ENCODE measurements at regions not wholly inside any gene's neighbourhood (a gene's known extent, or its start where the extent isn't known, plus 50 kb on each side); places are given as distances from the start of the nearest gene placed in this dataset.

GRCh38 chr3:64390893-64391292 is 165.6 kb upstream of the PRICKLE2 start:
- no peak overlapping the region for H3K4me3 ChIP-seq (replicated peaks in 1 of 3; ENCODE audit: insufficient read depth in 1 of 3, low read depth in 2 of 3, low read length in 3 of 3)
- H3K27me3 ChIP-seq (ENCODE audit: control insufficient read depth in 1 of 2, insufficient read depth in 2 of 2, low read length in 2 of 2): no peaks in the 10 kb centered on the region; a peak in 1 of 5 replicates
- H3K4me2 ChIP-seq (ENCODE audit: low read depth, low read length): no peak overlapping the region
- no peak overlapping the region for H2AFZ ChIP-seq (ENCODE audit: low read length)
- no peaks in the 10 kb centered on the region for H3K9me3 ChIP-seq (ENCODE audit: low read length)
- no peaks in the 10 kb centered on the region for H4K20me1 ChIP-seq (ENCODE audit: insufficient read depth, low read length)
- ChIA-PET POLR2A (no interaction called here), CTCF (ENCODE audit: low intra/inter-chr PET ratio, low total read pairs) (no interaction called here)
- DNase-seq (ENCODE audit: low spot score): no peak
- in situ Hi-C loops (cut with HindIII; ENCODE audit: extremely low pct_ligation_motif_present, low pct_unique_long_range_greater_than_20kb): no loop called here
- no peak for FAIRE-seq
- no peaks in the 10 kb centered on the region for H3K4me1 ChIP-seq (ENCODE audit: insufficient read depth, low read length)
- no peak overlapping the region for H3K9ac ChIP-seq (ENCODE audit: insufficient read depth, low read depth, low read length)
- intact Hi-C loops (cut with micrococcal nuclease; ENCODE audit: unreplicated experiment): no loop called here
- H3K36me3 ChIP-seq (replicated peaks in 1 of 2; ENCODE audit: control insufficient read depth in 1 of 2, insufficient read depth in 2 of 2, low read length in 2 of 2): no peaks in the 10 kb centered on the region
- TF ChIP-seq KLF11 (CRISPR knock-in tag; IDR thresholded peaks at IDR 0.05): no peak
- ATAC-seq: no peak
- H3K79me2 ChIP-seq (ENCODE audit: insufficient read depth, low read length): no peaks in the 10 kb centered on the region
- no TSS peak for BruUV-seq (replicated peaks)
- H3K27ac ChIP-seq (ENCODE audit: extremely low read length, insufficient read depth, low read length): no peak overlapping the region

DNA sequence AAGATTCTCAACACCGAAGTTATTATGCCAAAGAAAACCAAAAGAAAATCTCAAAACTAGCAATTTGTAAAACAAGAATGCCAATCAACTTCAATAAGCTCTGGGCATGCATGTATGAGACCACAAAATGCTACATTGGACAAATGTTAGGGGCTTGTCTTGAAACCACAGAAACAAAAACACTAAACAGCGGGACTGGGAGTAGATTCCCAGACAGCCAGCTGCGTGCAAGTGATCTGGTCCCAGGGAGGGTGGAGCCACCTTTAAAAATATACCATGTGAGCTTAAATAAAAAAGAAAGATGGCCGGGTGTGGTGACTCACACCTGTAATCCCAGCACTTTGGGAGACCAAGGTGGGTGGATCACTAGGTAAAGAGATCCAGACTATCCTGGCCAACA is 163.6 kb upstream of the PRICKLE2 start:
- BruUV-seq (replicated peaks): no TSS peak
- no peak overlapping the region for H3K4me3 ChIP-seq (replicated peaks in 1 of 3; ENCODE audit: insufficient read depth in 1 of 3, low read depth in 2 of 3, low read length in 3 of 3)
- ATAC-seq (no peak), FAIRE-seq (no peak), DNase-seq (ENCODE audit: low spot score) (no peak)
- POLR2A ChIA-PET: no interaction called here
- H2AFZ ChIP-seq (ENCODE audit: low read length): no peak overlapping the region
- no peak overlapping the region for H3K4me2 ChIP-seq (ENCODE audit: low read depth, low read length)
- H3K79me2 ChIP-seq (ENCODE audit: insufficient read depth, low read length): no peaks in the 10 kb centered on the region
- H3K36me3 ChIP-seq (replicated peaks in 1 of 2; ENCODE audit: control insufficient read depth in 1 of 2, insufficient read depth in 2 of 2, low read length in 2 of 2): no peaks in the 10 kb centered on the region
- TF ChIP-seq CEBPG (CRISPR knock-in tag; IDR thresholded peaks at IDR 0.05) (no peak), BRF2 (CRISPR knock-in tag; IDR thresholded peaks at IDR 0.05) (no peak), KLF6 (CRISPR knock-in tag; IDR thresholded peaks at IDR 0.05) (no peak), NFIB (CRISPR knock-in tag; IDR thresholded peaks at IDR 0.05; ENCODE audit: borderline replicate concordance) (no peak), GLI4 (CRISPR knock-in tag; IDR thresholded peaks at IDR 0.05; ENCODE audit: borderline replicate concordance) (no peak), NR3C1 (CRISPR knock-in tag; IDR thresholded peaks at IDR 0.05) (no peak), MATR3 (CRISPR knock-in tag; IDR thresholded peaks at IDR 0.05) (no peak), ZNF230 (CRISPR knock-in tag; IDR thresholded peaks at IDR 0.05) (no peak), KMT2A (CRISPR knock-in tag; IDR thresholded peaks at IDR 0.05) (no peak), BORCS8-MEF2B (CRISPR knock-in tag; IDR thresholded peaks at IDR 0.05) (no peak), ZNF570 (CRISPR knock-in tag; IDR thresholded peaks at IDR 0.05; ENCODE audit: borderline replicate concordance) (no peak), U2AF2 (IDR thresholded peaks at IDR 0.05; ENCODE audit: low read depth, low read length) (no peak), GTF3A (CRISPR knock-in tag; conservative IDR thresholded peaks at IDR 0.05) (no peak), NFYB (CRISPR knock-in tag; IDR thresholded peaks at IDR 0.05) (no peak), SP5 (CRISPR knock-in tag; IDR thresholded peaks at IDR 0.05; ENCODE audit: borderline replicate concordance, low read depth) (no peak), ZNF879 (CRISPR knock-in tag; IDR thresholded peaks at IDR 0.05) (no peak), SKI (IDR thresholded peaks at IDR 0.05; ENCODE audit: partially characterized antibody) (no peak)
- intact Hi-C loops (cut with micrococcal nuclease; ENCODE audit: unreplicated experiment) (no loop called here), in situ Hi-C loops (cut with HindIII; ENCODE audit: extremely low pct_ligation_motif_present, low pct_unique_long_range_greater_than_20kb) (no loop called here)
- no peaks in the 10 kb centered on the region for H4K20me1 ChIP-seq (ENCODE audit: insufficient read depth, low read length)
- CTCF ChIA-PET (ENCODE audit: low intra/inter-chr PET ratio, low total read pairs): no interaction called here
- no peak overlapping the region for H3K27ac ChIP-seq (ENCODE audit: extremely low read length, insufficient read depth, low read length)
- no peaks in the 10 kb centered on the region for H3K9me3 ChIP-seq (ENCODE audit: low read length)
- no peaks in the 10 kb centered on the region for H3K4me1 ChIP-seq (ENCODE audit: insufficient read depth, low read length)
- 38% methylated on average over 4 of the region's 4 CpGs for WGBS (ENCODE audit: low lambda C conversion rate)
- no peaks in the 10 kb centered on the region; a peak in 1 of 5 replicates for H3K27me3 ChIP-seq (ENCODE audit: control insufficient read depth in 1 of 2, insufficient read depth in 2 of 2, low read length in 2 of 2)
- no peak overlapping the region for H3K9ac ChIP-seq (ENCODE audit: insufficient read depth, low read depth, low read length)

Measured in HepG2 (cell line).